ENCODE measurements at regions not wholly inside any gene's neighbourhood (a gene's known extent, or its start where the extent isn't known, plus 50 kb on each side); places are given as distances from the start of the nearest gene placed in this dataset.
"Not testable (repeated sequence)": the region's sequence is repeated elsewhere in the genome, so short reads cannot be mapped to it uniquely, and the experiment has no call there.

GRCh38 chr10:80957161-80957560, 419.5 kb downstream of the SH2D4B start:
- Histone ChIP-seq H3K4me1 (no peaks in the 10 kb centered on the region), H3K27me3 (no peaks in the 10 kb centered on the region), H3K4me3 (no peak overlapping the region), H3K27ac (no peak overlapping the region), H3K9me3 (no peaks in the 10 kb centered on the region), H3K36me3 (no peaks in the 10 kb centered on the region)
- no peak for DNase-seq
- TF ChIP-seq POLR2AphosphoS5 (IDR thresholded peaks at IDR 0.05) (no peak), EP300 (IDR thresholded peaks at IDR 0.05) (no peak), POLR2A (IDR thresholded peaks at IDR 0.05) (no peak), CTCF (IDR thresholded peaks at IDR 0.05) (no peak)
- no peak for ATAC-seq (ENCODE audit: low FRiP score in 2 of 2)
- 83 to 84% methylated on average over 4 of the region's 4 CpGs for WGBS, 2 donors

GRCh38 chr10:80964179-80964578, 426.5 kb downstream of the SH2D4B start:
- no peak overlapping the region for H3K4me3 ChIP-seq
- H3K36me3 ChIP-seq: no peaks in the 10 kb centered on the region
- H3K27me3 ChIP-seq: no peaks in the 10 kb centered on the region
- whole genome bisulfite sequencing, 2 donors: 74 to 75% methylated on average over 2 of the region's 2 CpGs
- H3K4me1 ChIP-seq: no peaks in the 10 kb centered on the region
- DNase-seq (no peak), ATAC-seq (ENCODE audit: low FRiP score in 2 of 2) (no peak)
- H3K27ac ChIP-seq: no peak overlapping the region
- no peaks in the 10 kb centered on the region for H3K9me3 ChIP-seq
- TF ChIP-seq POLR2AphosphoS5 (IDR thresholded peaks at IDR 0.05) (no peak), EP300 (IDR thresholded peaks at IDR 0.05) (no peak), POLR2A (IDR thresholded peaks at IDR 0.05) (no peak), CTCF (IDR thresholded peaks at IDR 0.05) (no peak)

- WGBS, 2 donors: 60 to 65% methylated on average over 3 of the region's 3 CpGs
- Histone ChIP-seq H3K36me3 (no peaks in the 10 kb centered on the region), H3K4me3 (no peak overlapping the region), H3K27me3 (no peaks in the 10 kb centered on the region), H3K27ac (no peak overlapping the region), H3K9me3 (no peaks in the 10 kb centered on the region), H3K4me1 (no peaks in the 10 kb centered on the region)
- TF ChIP-seq POLR2A (IDR thresholded peaks at IDR 0.05) (no peak), EP300 (IDR thresholded peaks at IDR 0.05) (no peak)
- no peak for ATAC-seq (ENCODE audit: low FRiP score in 2 of 2)
- DNase-seq: no peak
Observed at GRCh38 chr10:80964955-80965614, 427.4 kb downstream of the SH2D4B start.

- no peak overlapping the region for H3K4me3 ChIP-seq
- no peak overlapping the region for H3K27ac ChIP-seq
- no peaks in the 10 kb centered on the region for H3K36me3 ChIP-seq
- no peaks in the 10 kb centered on the region for H3K4me1 ChIP-seq
- 57 to 60% methylated on average over 3 of the region's 3 CpGs for WGBS, 2 donors
- no peaks in the 10 kb centered on the region for H3K27me3 ChIP-seq
- H3K9me3 ChIP-seq: no peaks in the 10 kb centered on the region
- DNase-seq: no peak
- no peak for ATAC-seq (ENCODE audit: low FRiP score in 2 of 2)
- TF ChIP-seq EP300 (IDR thresholded peaks at IDR 0.05) (no peak), POLR2A (IDR thresholded peaks at IDR 0.05) (no peak), CTCF (IDR thresholded peaks at IDR 0.05) (no peak), POLR2AphosphoS5 (IDR thresholded peaks at IDR 0.05) (no peak)
Observed at GRCh38 chr10:80966326-80966986, 428.8 kb downstream of the SH2D4B start.

GRCh38 chr10:80967357-80967756, 429.7 kb downstream of the SH2D4B start:
- H3K4me3 ChIP-seq; ATAC-seq (ENCODE audit: low FRiP score in 2 of 2); H3K27me3 ChIP-seq; H3K4me1 ChIP-seq; H3K9me3 ChIP-seq; H3K36me3 ChIP-seq; DNase-seq; H3K27ac ChIP-seq: not testable (repeated sequence)
- 77 to 89% methylated on average over 4 of the region's 4 CpGs for WGBS, 2 donors

GRCh38 chr10:80968903-80969302, 431.2 kb downstream of the SH2D4B start:
- no peaks in the 10 kb centered on the region for H3K9me3 ChIP-seq
- H3K4me1 ChIP-seq: no peaks in the 10 kb centered on the region
- H3K4me3 ChIP-seq: no peak overlapping the region
- TF ChIP-seq CTCF (IDR thresholded peaks at IDR 0.05): no peak
- no peaks in the 10 kb centered on the region for H3K27me3 ChIP-seq
- H3K36me3 ChIP-seq: no peaks in the 10 kb centered on the region
- H3K27ac ChIP-seq: no peak overlapping the region
- DNase-seq (no peak), ATAC-seq (ENCODE audit: low FRiP score in 2 of 2) (no peak)
